Cardiac septum (tissue), 1 donor: ENCODE measurements at regions not wholly inside any gene's neighbourhood (a gene's known extent, or its start where the extent isn't known, plus 50 kb on each side); places are given as distances from the start of the nearest gene placed in this dataset.
"Not testable (repeated sequence)": the region's sequence is repeated elsewhere in the genome, so short reads cannot be mapped to it uniquely, and the experiment has no call there.

Experiments used
- DNase-seq: peaks from one replicate; pipeline ENCODE4 v3.0.0-alpha.2; 2020; ENCODE audit warnings: low spot score
- intact Hi-C: fragments of 100-400 bp; cut with DNase I; formaldehyde crosslinking; loops from one replicate; pipeline ENCODE4 v1.14.0; 2022
- donor health status: DM: no; HTN: no; CAD: no.

- intact Hi-C loops: no loop called here
- DNase-seq: no peak
Observed at GRCh38 chr1:38787041-38787440, 72.5 kb downstream of the RRAGC start.

GRCh38 chr1:38786040-38786436, 73.5 kb downstream of the RRAGC start:
- DNase-seq: no peak
- intact Hi-C loops: no loop called here

GRCh38 chr1:38785285-38786039, 74.1 kb downstream of the RRAGC start:
- intact Hi-C loops: no loop called here
- no peak for DNase-seq

GRCh38 chr1:38784452-38785284, 74.9 kb downstream of the RRAGC start:
- no peak for DNase-seq

GRCh38 chr1:38783640-38784229, 75.8 kb downstream of the RRAGC start:
- DNase-seq: no peak
- intact Hi-C loops: no loop called here

More at GRCh38 chr1:38784452-38785284, 74.9 kb downstream of the RRAGC start:
- intact Hi-C loops: no loop called here

- no peak for DNase-seq
- intact Hi-C loops: no loop called here
Observed at GRCh38 chr1:38781872-38782617, 77.5 kb downstream of the RRAGC start.

- intact Hi-C loops: no loop called here
- DNase-seq: no peak
Observed at GRCh38 chr1:38780133-38780532, 79.4 kb downstream of the RRAGC start.

- DNase-seq: no peak
- intact Hi-C loops: no loop called here
Observed at GRCh38 chr1:38779491-38779890, 80.1 kb downstream of the RRAGC start.

- intact Hi-C loops: no loop called here
- DNase-seq: no peak
Observed at GRCh38 chr1:38778521-38778920, 81.1 kb downstream of the RRAGC start.

GRCh38 chr1:38778051-38778450, 81.5 kb downstream of the RRAGC start:
- no peak for DNase-seq
- intact Hi-C loops: no loop called here

- intact Hi-C loops: no loop called here
- DNase-seq: no peak
Observed at GRCh38 chr1:38777464-38777957, 82.1 kb downstream of the RRAGC start.

- intact Hi-C loops: no loop called here
- DNase-seq: no peak
Observed at GRCh38 chr1:38776466-38777065, 83.0 kb downstream of the RRAGC start.

- no peak for DNase-seq
- intact Hi-C loops: no loop called here
Observed at GRCh38 chr1:38775175-38775845, 84.3 kb downstream of the RRAGC start.

GRCh38 chr1:38773483-38773882, 86.1 kb downstream of the RRAGC start:
- intact Hi-C loops: no loop called here
- no peak for DNase-seq

- no peak for DNase-seq
- intact Hi-C loops: no loop called here
Observed at GRCh38 chr1:38772953-38773352, 86.6 kb downstream of the RRAGC start.

- DNase-seq: no peak
- intact Hi-C loops: no loop called here
Observed at GRCh38 chr1:38772026-38772425, 87.5 kb downstream of the RRAGC start.

GRCh38 chr1:38770516-38771173, 88.9 kb downstream of the RRAGC start:
- DNase-seq, intact Hi-C loops: not testable (repeated sequence)

GRCh38 chr1:38766125-38766524, 93.4 kb downstream of the RRAGC start:
- intact Hi-C loops: no loop called here
- no peak for DNase-seq
